ENCODE measurements at regions not wholly inside any gene's neighbourhood (a gene's known extent, or its start where the extent isn't known, plus 50 kb on each side); places are given as distances from the start of the nearest gene placed in this dataset.

DNA sequence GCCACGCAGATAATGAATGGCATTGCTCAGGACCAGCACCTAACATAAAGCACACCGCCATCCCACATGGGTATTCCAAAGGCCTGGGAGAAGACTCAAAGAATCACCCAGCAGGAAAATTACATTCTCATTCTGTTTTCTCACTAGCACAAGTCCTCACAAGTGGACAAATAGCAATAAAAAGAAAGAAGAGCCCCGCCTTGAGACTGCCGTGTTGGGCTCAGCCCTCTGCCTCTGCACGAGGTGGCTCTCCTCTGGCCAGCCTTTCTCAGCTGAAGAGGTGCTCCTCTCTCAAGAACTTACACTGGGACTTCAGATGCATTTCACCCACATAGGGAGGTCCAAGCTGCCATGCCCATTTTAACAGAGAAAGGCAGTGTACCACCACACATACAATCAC is 207.5 kb downstream of the SPTSSA start:
- in situ Hi-C loops (cut with HindIII; ENCODE audit: low sequenced_read_pairs), result no loop called here
- no peak for DNase-seq (ENCODE audit: low spot score)

DNA sequence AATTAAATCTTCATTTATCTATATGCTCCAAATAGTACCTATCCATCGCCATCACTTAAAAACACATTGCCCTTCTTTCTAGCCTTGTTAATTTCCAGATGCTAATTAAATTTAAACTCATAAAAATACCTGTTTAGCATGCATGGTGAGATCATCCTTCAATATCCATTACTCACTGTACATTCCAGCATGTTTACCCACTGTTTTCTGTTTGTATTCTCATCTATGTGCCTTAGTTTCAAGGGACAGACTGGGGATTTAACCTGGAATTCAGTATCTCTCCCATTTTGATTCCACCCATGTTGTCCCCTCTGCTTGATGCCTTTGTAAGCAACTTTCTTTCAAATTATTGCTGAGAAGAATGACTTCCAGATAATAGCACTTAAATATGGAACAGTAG is 208.0 kb downstream of the SPTSSA start:
- in situ Hi-C loops (cut with HindIII; ENCODE audit: low sequenced_read_pairs), result no loop called here
- DNase-seq (ENCODE audit: low spot score), result no peak

DNA sequence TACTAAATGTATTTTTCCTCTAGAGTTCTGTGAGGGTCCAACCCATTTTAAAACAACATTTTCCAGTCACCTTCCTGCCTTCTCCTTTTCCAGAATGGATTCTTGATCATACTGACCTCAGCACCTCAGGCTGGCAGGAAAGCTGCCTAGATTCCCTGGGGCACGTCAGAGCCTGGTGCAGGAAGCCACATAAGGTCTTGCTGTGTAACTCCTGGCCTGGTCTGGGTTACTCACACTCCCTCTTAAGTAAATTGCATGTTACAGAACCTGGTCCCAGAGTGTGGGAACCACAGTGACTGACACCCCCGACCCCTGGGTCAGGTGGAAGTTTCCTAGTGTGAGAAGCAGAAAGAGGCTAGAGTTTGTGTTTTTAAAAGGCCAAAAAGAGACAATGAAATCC is 209.8 kb downstream of the SPTSSA start:
- in situ Hi-C loops (cut with HindIII; ENCODE audit: low sequenced_read_pairs), result no loop called here
- no peak for DNase-seq (ENCODE audit: low spot score)

DNA sequence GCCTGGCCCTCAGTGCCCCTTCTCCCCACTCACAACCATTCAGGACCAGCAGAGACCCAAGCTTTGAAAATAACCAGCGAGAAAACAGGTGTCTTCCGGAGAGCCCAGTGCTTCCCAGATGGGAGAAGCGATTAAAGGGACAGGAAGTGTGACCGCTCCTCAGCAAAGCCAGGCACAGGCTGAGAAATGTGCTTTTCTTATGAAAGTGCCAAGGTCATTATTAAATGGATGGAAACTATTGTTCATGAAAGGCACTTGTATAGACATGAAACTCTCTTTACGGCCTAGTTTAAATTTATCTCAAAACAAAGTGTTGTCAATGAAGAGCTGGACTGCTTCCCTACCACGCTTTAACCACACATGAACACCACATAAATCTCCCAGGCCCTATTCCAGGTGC is 210.4 kb downstream of the SPTSSA start:
- no peak for DNase-seq (ENCODE audit: low spot score)
- in situ Hi-C loops (cut with HindIII; ENCODE audit: low sequenced_read_pairs), result no loop called here

DNA sequence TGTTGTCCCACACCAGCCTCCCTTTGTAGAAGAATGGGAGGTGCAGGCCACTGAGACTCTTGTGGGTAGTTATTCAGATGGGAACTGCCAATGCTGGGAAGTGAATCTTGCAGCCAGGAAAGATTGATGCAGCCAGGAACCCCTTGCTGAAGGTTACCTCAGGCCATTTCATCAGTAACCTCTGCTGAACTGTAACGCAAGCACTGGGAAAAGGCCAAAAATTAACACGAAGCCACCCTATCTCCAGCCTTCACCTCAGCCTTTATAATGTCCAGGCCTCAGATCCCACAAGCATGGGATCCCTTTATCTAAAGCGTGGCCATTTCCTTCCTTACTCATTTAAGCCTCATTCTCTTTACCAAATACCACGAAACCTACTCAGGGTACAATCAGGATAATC is 211.1 kb downstream of the SPTSSA start:
- in situ Hi-C loops (cut with HindIII; ENCODE audit: low sequenced_read_pairs), result no loop called here
- no peak for DNase-seq (ENCODE audit: low spot score)

DNA sequence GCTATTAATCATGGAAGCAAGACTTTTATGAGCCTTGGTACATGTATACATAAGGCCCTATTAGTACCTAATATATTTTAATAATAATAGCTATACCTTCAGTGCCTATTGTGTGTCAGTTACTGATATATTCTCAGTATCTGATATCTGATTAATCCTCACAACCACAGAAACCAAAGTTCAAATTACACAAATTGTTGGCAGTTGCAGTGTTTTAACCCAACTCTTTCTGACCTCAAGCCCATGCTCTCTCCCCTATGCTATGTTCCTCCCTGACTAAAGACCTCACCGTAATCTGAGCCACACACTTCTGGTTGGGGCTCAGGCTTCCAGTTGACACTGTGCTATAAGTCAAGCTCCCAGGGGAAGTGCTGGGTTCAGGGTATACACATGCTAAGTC is 214.4 kb downstream of the SPTSSA start:
- DNase-seq (ENCODE audit: low spot score), result no peak
- in situ Hi-C loops (cut with HindIII; ENCODE audit: low sequenced_read_pairs), result no loop called here

DNA sequence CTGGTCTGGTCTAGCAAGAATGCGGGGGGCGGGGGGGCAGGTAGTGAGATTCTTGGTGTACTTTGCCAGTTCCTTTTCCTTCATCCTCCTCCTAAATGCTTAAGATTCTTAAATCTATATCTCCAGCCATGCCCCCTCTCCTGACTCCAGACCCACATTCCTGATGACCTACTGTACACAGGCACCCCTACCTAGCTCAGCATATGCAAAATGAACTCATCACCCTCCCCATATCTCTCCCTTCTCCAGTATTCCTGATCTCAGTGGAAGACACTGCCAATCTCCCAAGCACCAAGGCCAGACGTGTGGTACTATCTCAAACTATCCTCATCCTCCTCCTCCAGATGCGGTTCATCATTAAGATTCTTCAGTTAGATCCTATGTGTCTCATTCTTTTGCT is 215.8 kb downstream of the SPTSSA start:
- no peak for DNase-seq (ENCODE audit: low spot score)
- in situ Hi-C loops (cut with HindIII; ENCODE audit: low sequenced_read_pairs), result no loop called here

DNA sequence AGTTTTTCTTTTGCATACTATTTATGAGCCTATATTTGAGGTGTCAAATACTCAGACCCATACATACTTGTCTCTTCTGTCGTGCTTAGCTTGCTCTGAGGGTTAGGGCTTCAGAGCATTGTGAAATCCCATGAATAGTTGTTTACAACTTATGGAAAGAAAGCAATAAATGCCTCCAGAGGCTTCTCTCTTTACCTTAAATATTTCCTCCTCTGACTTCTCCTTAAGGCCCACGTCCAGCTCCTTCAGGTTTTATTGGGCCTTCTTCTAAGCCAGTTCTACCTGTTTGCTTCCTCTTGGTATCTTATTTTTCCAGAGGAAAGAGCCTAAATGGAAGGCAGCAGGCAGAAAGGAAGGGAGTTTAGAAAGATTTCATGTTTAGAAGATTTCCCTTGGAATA is 218.6 kb downstream of the SPTSSA start:
- in situ Hi-C loops (cut with HindIII; ENCODE audit: low sequenced_read_pairs), result no loop called here
- DNase-seq (ENCODE audit: low spot score), result no peak

DNA sequence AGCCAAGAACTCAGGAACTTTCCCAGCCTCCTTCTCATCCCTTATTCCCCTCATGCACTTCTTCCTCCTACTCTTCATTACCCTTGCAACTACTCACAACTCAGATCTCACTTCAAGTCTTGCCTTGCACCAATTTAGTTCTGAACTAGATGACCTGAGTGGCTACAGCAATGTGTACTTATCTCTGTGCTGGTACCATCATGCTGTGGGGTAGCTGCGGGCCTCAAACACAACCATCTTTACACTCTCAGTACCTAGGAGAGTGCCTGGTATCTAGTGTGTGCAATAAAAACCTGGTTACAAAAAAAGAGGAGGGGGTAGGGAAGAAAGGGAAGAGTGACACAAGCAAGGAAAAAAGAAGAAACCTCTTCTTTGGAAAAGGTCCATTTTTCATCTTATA is 219.0 kb downstream of the SPTSSA start:
- DNase-seq (ENCODE audit: low spot score), result no peak
- in situ Hi-C loops (cut with HindIII; ENCODE audit: low sequenced_read_pairs), result no loop called here

DNA sequence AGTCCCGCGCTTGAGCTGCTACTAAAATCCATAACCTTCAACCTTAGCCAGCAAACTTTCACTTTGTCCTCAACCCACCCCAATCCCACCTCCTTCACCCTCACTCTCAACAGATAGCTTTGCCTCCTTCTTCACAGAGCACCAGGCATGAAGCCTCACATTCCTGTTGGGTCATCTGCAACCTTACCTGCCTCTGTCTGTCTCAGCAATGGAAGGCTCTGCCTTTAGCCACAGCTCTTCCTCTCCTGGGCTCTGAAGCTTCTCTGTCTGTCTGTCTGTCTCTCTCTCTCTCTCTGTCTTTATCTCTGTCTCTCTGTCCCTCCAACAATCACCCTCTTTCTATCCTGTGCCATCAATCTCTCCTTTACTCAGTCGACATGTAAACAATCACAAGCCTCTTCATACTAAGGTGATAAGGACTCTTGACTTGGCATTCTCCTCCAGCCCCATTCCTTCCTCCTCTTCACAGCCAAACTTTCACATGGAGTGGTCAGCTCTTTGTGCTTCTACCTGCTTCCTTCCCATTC is 220.8 kb downstream of the SPTSSA start:
- in situ Hi-C loops (cut with HindIII; ENCODE audit: low sequenced_read_pairs), result no loop called here
- DNase-seq (ENCODE audit: low spot score), result no peak

DNA sequence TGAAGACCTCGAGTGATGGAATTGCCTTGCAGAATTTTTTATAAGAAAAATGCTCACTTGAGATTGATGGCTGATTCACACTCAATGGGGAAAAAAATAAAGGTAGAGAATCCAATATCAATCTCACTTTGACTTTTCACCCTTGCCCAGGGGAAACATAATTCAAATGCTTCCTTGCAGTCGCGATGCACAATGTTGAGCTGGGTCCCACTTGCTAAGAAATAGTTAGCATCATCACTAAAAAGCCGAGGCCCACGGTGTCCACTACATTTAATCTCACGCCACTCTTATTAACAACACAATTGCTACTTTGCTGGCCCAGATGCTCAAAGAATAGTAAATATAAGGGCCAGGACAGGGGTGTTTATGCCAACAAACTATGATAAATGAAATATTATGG is 223.4 kb downstream of the SPTSSA start:
- in situ Hi-C loops (cut with HindIII; ENCODE audit: low sequenced_read_pairs), result no loop called here
- no peak for DNase-seq (ENCODE audit: low spot score)

DNA sequence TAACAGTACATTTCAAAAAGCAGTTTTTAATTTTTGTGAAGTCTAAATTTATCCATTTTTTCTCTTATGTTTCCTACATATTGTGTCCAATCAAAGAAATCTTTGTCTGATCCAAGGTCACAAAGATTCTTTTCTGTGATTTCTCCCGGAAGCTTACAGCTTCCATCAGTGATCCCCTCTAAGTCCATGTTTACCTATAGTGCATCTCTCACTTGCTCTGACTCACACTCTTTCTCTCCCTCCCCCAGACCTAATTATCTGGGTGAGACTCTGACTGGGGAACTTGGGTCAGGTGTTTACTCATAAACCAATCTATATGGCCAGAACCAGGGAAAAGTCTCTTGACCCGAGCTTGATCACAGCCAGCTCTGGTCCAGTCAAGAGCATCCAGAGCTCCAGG is 224.4 kb downstream of the SPTSSA start:
- no peak for DNase-seq (ENCODE audit: low spot score)
- in situ Hi-C loops (cut with HindIII; ENCODE audit: low sequenced_read_pairs), result no loop called here

DNA sequence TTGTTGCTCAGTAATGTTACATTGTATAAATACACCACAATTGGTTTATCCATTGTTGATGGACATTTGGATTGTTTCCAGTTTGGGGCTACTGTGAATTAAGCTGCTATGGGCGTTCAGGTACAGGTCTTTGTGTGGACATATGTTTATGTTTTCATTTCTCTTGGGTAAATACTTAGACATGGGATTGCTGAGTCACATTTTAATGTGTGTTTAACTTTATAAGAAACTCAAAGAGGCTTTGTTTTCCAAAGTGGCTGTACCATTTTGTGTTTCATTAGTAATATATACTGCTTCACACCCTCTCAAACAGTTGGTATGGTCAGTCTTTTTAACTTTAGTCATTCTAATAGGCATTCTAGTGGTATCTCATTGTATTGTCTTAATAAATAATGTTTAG is 225.0 kb downstream of the SPTSSA start:
- in situ Hi-C loops (cut with HindIII; ENCODE audit: low sequenced_read_pairs), result no loop called here
- DNase-seq (ENCODE audit: low spot score), result no peak

DNA sequence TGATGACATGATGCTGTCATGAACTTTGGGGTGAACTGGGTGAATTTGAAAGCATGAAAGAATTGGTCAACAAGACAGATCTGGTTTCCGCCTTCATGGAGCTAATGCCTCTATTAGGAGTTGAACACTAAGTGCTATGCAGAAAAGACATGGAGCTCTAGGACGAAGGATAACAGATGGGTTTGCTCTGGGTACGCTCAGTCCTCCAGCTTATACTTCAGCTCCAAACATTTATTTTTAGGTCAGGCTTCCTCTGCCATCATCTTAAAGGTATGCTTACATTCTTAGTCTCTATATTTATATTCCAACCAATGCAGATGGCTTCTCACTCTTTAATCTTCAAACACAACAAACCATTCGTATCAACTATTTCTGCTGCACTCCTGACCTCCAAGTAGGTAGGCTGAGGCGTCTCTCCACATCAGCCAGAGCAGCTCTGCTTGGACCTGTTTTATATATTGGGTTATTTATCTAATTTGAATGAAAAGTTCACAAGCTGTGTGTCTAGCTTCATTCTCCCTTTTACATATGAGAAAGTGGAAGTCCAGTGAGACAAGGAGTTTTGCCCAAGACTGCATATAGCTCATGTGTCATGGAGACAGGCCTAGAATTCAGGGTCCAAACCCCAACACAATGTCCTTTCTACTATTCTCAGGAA is 226.3 kb downstream of the SPTSSA start:
- in situ Hi-C loops (cut with HindIII; ENCODE audit: low sequenced_read_pairs), result no loop called here
- no peak for DNase-seq (ENCODE audit: low spot score)

DNA sequence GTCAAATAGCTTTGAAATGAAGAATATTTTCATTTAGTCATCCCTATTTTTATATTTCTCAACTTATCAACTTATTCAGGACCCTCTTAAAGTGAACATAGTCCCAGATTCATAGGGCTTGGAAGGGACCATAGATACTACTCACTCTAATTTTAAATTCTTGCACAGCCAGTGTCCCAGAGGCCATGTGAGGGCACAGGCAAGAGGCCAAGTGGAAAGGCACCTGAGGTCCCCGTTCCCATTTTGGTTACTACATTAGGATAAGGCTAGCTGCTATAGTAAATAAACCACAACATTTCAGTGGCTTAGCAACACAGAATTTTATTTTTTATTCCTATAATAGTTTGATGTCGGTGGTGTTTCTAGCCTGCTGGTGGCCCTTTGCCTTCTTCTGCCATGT is 227.8 kb downstream of the SPTSSA start:
- in situ Hi-C loops (cut with HindIII; ENCODE audit: low sequenced_read_pairs), result no loop called here

DNA sequence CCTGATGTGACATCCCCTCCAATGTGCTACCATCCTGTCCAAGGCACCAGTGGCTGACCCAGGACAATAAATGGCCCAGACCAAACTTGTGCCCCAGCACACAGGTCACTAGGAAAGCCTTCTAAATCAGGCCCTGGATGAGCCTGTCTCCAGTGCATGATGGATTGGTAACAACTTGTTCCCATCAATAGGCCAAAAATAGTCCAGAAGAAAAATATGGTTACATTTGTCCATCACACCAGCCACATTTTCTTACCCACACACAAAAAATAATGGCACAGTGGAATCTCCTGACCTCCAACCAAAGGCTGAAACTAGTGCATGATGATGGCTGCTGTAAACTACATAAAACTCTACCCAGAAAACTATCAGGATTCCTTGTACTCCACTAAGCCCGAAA is 228.4 kb downstream of the SPTSSA start:
- in situ Hi-C loops (cut with HindIII; ENCODE audit: low sequenced_read_pairs), result no loop called here
- no peak for DNase-seq (ENCODE audit: low spot score)

More for the DNA sequence above, 227.8 kb downstream of the SPTSSA start:
- DNase-seq (ENCODE audit: low spot score), result no peak

DNA sequence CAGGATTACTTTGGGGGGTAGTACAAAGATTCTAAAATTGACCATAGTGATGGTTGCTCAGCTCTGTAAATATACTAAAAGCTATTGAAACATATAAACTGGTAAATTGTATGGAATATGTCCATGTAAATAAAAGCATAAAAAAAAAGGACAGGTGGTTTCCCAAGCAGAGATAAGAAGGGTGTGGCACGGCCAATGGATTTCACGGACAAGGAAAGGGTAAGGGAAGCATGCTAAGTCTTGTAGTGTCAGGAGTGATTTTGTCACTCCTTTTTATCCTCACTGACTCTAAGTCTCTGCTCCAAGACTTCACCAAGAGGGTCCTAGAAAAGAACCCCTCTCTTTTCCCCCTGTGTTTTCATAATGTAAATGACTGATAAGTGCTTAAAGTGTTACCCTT is 229.2 kb downstream of the SPTSSA start:
- in situ Hi-C loops (cut with HindIII; ENCODE audit: low sequenced_read_pairs), result no loop called here

DNA sequence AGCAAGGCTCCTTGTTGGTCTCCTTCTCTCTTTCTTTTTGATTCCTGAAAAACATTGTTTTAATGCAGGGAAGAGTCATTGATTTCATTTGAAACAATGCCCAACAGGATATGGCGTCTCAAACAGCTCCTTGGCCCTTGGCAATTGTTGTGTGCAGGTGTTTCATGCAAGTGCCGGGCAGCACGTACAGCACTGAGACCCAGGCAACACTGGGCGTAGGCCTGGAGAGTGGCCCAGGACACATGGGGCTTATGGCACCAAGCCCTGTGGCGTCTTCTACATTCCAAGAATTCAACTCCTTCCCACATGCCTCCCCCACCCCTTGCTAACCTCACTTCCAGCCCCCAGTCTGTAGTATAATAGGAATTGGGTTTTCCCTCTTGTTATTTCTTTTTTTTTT is 230.4 kb downstream of the SPTSSA start:
- in situ Hi-C loops (cut with HindIII; ENCODE audit: low sequenced_read_pairs), result no loop called here
- no peak for DNase-seq (ENCODE audit: low spot score)

More for the DNA sequence above, 229.2 kb downstream of the SPTSSA start:
- DNase-seq (ENCODE audit: low spot score), result no peak

DNA sequence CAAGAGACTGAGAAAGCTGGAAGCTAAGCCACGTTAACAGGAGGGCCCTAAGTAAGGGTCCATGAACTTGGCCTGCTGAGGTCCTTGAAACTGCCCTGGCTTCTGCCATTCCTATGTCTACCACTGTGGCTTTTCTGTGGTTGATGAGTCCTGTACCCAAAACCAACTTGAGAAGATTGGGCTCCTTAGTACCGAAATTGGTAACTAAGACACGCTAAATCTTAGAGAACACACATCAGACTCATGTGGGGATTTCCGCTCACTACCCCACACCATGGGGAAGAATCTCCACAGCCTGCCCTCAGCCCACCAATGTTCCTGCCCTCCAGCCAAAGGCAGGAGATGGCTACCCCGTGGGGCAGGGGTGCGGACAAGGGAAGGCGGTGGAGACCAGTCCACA is 232.9 kb downstream of the SPTSSA start:
- no peak for DNase-seq (ENCODE audit: low spot score)
- in situ Hi-C loops (cut with HindIII; ENCODE audit: low sequenced_read_pairs), result no loop called here

DNA sequence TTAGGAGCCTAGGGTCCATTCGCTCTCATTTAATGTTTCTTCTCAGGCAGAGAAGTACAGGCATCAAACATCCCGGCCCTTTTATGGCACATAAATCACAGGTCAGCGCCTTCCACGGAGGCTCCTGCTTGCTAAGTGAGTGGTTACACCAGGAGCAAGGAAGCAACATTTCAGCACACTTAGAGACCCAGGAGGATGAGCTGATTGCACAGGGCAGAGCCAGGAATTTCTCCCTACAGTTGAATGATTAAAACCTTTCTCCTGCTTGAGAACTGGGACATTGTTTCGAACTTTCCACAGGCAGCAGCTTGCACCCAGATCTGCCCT is 233.4 kb downstream of the SPTSSA start:
- in situ Hi-C loops (cut with HindIII; ENCODE audit: low sequenced_read_pairs), result no loop called here
- no peak for DNase-seq (ENCODE audit: low spot score)

DNA sequence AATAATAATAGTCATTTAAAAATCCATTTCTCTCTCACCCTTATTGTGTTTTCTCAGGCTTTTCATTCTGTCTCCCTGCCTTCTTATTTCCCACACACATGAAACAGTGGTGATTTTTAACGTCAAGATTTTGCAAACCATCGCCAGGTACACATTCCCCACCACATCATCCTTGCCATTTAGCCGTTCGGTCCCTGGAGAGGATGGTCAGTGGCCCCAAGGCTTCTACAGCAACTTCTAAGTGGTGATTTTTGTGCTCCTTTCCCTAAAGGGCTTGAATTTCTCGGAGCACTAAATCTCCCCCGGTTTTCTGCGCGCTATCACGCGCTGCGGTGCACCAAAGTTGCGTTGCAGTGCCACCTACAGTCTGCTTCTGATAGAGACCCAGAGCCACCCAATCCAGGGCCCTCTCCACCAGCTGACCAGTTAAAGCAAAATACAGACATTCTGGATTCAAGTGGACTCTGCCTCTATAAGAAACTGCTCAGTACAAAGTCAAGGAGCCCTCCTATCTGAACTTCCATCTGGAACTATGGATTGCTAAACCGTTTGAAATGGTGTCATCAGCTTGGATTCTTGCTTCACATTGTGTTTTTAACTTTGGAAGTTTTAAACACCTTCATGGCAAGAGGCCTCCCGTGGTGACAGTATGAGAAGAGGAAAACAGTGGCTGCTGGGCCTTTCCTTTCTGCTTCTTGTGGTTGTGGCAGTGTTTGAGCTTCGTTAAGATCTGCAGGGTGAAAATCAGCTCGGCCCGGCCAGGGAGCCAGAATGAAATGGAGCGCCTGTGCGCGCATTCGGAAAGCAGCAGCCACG is 234.0 kb downstream of the SPTSSA start:
- DNase-seq (ENCODE audit: low spot score), result peak; percentile 49
- in situ Hi-C loops (cut with HindIII; ENCODE audit: low sequenced_read_pairs), result no loop called here
